Transverse colon (tissue), 4 donors: ENCODE measurements at regions not wholly inside any gene's neighbourhood (a gene's known extent, or its start where the extent isn't known, plus 50 kb on each side); places are given as distances from the start of the nearest gene placed in this dataset.

ENCODE experiments used
- DNase-seq: peaks from one replicate; pipeline ENCODE4 v3.0.0-alpha.2; 2019
- H3K27ac ChIP-seq, 4 donors: fragments of 200-600 bp; sonication (generic); 2 replicates each; pipeline ENCODE4 v1.5.1; 2016 to 2018; ENCODE audit warnings: inconsistent platforms in 4 of 4
- H3K27me3 ChIP-seq: fragments of 200-600 bp; sonication (generic); 2 replicates; pipeline ENCODE4 v1.5.1; 2017; ENCODE audit warnings: inconsistent platforms
- H3K36me3 ChIP-seq, 4 donors: fragments of 200-600 bp; sonication (generic); 2 replicates each; pipeline ENCODE4 v1.5.1; 2017 to 2019; ENCODE audit warnings: inconsistent platforms in 4 of 4
- H3K4me1 ChIP-seq, 4 donors: fragments of 200-600 bp; sonication (generic); 2 replicates each; pipeline ENCODE4 v1.5.1; 2017 to 2020; ENCODE audit warnings: inconsistent platforms in 4 of 4
- H3K4me3 ChIP-seq, 4 donors: fragments of 200-600 bp; sonication (generic); 1 replicate in 1 of 4; 2 replicates in 3 of 4; pipeline versions ENCODE4 v1.5.1 to v1.6.1; 2017 to 2019; ENCODE audit warnings: inconsistent platforms in 4 of 4
- H3K9me3 ChIP-seq, 2 donors: fragments of 200-600 bp; sonication (generic); 2 replicates each; pipeline ENCODE4 v1.5.1; 2017 to 2019; ENCODE audit warnings: inconsistent platforms in 2 of 2
- EP300 ChIP-seq: sonication (generic); formaldehyde crosslinking; IDR thresholded peaks from one replicate; pipeline ENCODE4 v1.6.1; 2017; ENCODE audit warnings: antibody characterized with exemption, low read depth
- POLR2A ChIP-seq: fragments of 450-650 bp; IDR thresholded peaks from one replicate; pipeline ENCODE4 v1.6.1; 2016; ENCODE audit warnings: antibody characterized with exemption, mild to moderate bottlenecking, moderate library complexity
- POLR2AphosphoS5 ChIP-seq, 3 donors: sonication (generic); formaldehyde crosslinking; IDR thresholded peaks; one replicate each; pipeline ENCODE4 v1.6.1; 2016; ENCODE audit warnings: antibody characterized with exemption in 3 of 3
- WGBS, 2 donors: methylation state at CpG; one replicate each; pipeline ENCODE4 v1.1.5; 2018; ENCODE audit warnings: low coverage in 1 of 2; 5-methylcytosine and 5-hydroxymethylcytosine counted together
- in situ Hi-C, 4 donors: fragments of 200-750 bp; cut with MboI; loops; one replicate each; pipeline versions ENCODE4 v1.15.0 to v1.15.1; 2017; ENCODE audit warnings: low sequenced_read_pairs in 3 of 4, low pct_ligation_motif_present in 1 of 4, low pct_unique_long_range_greater_than_20kb in 1 of 4
- intact Hi-C: fragments of 100-400 bp; cut with DNase I; formaldehyde crosslinking; loops from one replicate; pipeline ENCODE4 v1.15.1; 2023; ENCODE audit warnings: low total_unique reads
- TF ChIP-seq, protein P1 (sequence below), 5 experiments: fragments of 200-600 bp in 3 of 5; fragments of 450-650 bp in 2 of 5; sonication (generic) in 3 of 5; IDR thresholded peaks; 1 replicate in 2 of 5; 2 replicates in 3 of 5; pipeline ENCODE4 v1.5.1; 2016 to 2017; ENCODE audit warnings: antibody characterized with exemption in 5 of 5, inconsistent platforms in 3 of 5, mild to moderate bottlenecking in 2 of 5, moderate library complexity in 1 of 5

GRCh38 chr14:89578156-89578555, 161.1 kb upstream of the FOXN3 start:
- TF ChIP-seq, protein P1, sequence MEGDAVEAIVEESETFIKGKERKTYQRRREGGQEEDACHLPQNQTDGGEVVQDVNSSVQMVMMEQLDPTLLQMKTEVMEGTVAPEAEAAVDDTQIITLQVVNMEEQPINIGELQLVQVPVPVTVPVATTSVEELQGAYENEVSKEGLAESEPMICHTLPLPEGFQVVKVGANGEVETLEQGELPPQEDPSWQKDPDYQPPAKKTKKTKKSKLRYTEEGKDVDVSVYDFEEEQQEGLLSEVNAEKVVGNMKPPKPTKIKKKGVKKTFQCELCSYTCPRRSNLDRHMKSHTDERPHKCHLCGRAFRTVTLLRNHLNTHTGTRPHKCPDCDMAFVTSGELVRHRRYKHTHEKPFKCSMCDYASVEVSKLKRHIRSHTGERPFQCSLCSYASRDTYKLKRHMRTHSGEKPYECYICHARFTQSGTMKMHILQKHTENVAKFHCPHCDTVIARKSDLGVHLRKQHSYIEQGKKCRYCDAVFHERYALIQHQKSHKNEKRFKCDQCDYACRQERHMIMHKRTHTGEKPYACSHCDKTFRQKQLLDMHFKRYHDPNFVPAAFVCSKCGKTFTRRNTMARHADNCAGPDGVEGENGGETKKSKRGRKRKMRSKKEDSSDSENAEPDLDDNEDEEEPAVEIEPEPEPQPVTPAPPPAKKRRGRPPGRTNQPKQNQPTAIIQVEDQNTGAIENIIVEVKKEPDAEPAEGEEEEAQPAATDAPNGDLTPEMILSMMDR (IDR thresholded peaks at IDR 0.05), result no peak
- no peak for TF ChIP-seq POLR2A
- TF ChIP-seq POLR2AphosphoS5 (IDR thresholded peaks at IDR 0.05), result no peak
- TF ChIP-seq EP300, result no peak

DNA sequence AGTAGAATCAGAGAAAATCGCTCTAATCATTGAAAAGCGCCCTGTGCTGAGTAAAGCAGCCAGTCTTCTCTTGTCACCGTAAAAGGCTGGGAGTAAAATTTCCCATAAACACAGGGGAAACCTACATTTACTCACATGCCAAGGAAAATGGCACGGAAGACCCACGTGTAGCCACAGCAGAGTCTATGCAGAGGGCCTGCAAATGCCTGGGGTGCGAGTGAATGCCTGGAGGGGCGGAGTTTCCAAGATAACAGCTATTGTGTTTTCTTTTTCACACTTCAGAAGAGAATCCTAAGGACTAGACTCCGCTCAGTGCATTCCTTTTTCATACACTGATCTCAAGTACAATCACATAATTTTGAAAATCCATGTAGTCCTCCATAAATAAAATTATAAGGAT, 159.9 kb upstream of the FOXN3 start:
- intact Hi-C loops (no loop called here), in situ Hi-C loops (no loop called here)
- no peaks in the 10 kb centered on the region for H3K36me3 ChIP-seq
- TF ChIP-seq POLR2AphosphoS5 (IDR thresholded peaks at IDR 0.05) (no peak), EP300 (no peak), POLR2A (no peak)
- TF ChIP-seq, protein P1 (IDR thresholded peaks at IDR 0.05), result no peak
- no peak overlapping the region for H3K4me3 ChIP-seq
- no peak overlapping the region for H3K27ac ChIP-seq
- WGBS, 2 donors, result 87 to 97% methylated on average over 5 to 8 of the region's 8 CpGs
- peaks cover 0 to 36% (median 16%) of the 10 kb centered on the region in 4 donors for H3K4me1 ChIP-seq
- no peak for DNase-seq
- no peaks in the 10 kb centered on the region for H3K27me3 ChIP-seq
- H3K9me3 ChIP-seq, result no peaks in the 10 kb centered on the region

More at GRCh38 chr14:89578156-89578555, 161.1 kb upstream of the FOXN3 start:
- 59% methylated on average over 4 of the region's 4 CpGs; no CpG with 5 or more reads in 1 of the 2 donors for WGBS, 2 donors
- Histone ChIP-seq H3K9me3 (no peaks in the 10 kb centered on the region), H3K36me3 (no peaks in the 10 kb centered on the region), H3K4me1 (peaks cover 0 to 24% (median 7%) of the 10 kb centered on the region in 4 donors), H3K27me3 (no peaks in the 10 kb centered on the region), H3K4me3 (no peak overlapping the region), H3K27ac (peak overlapping the region in 1 of 4 donors; percentile 12)
- intact Hi-C loops (no loop called here), in situ Hi-C loops (no loop called here)
- DNase-seq, result no peak

DNA sequence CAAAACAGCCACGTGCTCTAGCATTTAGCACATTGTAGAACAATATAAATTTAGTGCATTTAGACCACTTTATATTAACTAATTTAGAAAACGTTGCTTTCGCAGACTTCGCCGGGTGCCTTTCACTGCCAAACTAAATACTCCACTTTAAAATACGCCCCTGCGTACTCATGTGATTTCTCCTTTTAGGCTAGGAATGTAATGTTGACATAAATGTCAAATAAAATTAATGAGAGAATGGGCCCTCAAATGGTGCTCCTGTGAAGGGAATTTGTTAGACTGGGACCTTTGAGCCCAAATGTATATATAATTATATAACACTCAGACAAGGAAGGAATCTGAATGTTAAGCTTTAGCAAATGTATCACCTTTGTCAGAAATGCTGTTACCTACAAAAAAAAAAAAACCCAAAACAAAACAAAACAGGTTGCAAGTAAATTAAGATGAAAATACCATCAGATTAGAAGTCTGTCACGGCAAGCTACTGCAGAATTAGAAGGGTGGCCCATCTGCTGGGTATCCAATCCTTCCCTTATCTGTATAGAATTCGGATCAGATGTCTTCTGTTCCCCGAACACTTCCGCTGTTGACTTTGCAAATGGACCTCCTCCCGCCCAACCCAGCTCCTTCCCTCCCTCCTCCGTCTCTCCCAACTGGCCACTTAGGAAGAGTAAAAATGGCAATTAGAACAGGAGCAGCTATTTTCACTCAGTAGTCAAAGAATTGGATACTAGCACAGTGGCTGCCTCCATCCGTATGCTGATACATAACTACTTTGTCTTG, 159.3 kb upstream of the FOXN3 start:
- no peak overlapping the region for H3K27ac ChIP-seq
- intact Hi-C loops, result no loop called here
- no peaks in the 10 kb centered on the region for H3K36me3 ChIP-seq
- H3K27me3 ChIP-seq, result no peaks in the 10 kb centered on the region
- H3K9me3 ChIP-seq, result no peaks in the 10 kb centered on the region
- H3K4me1 ChIP-seq, result peaks cover 0 to 40% (median 19%) of the 10 kb centered on the region in 4 donors
- no peak overlapping the region for H3K4me3 ChIP-seq
- 87% methylated on average over 13 to 14 of the region's 14 CpGs for WGBS, 2 donors
- in situ Hi-C loops, result no loop called here
- DNase-seq, result no peak
- no peak for TF ChIP-seq POLR2AphosphoS5 (IDR thresholded peaks at IDR 0.05)

DNA sequence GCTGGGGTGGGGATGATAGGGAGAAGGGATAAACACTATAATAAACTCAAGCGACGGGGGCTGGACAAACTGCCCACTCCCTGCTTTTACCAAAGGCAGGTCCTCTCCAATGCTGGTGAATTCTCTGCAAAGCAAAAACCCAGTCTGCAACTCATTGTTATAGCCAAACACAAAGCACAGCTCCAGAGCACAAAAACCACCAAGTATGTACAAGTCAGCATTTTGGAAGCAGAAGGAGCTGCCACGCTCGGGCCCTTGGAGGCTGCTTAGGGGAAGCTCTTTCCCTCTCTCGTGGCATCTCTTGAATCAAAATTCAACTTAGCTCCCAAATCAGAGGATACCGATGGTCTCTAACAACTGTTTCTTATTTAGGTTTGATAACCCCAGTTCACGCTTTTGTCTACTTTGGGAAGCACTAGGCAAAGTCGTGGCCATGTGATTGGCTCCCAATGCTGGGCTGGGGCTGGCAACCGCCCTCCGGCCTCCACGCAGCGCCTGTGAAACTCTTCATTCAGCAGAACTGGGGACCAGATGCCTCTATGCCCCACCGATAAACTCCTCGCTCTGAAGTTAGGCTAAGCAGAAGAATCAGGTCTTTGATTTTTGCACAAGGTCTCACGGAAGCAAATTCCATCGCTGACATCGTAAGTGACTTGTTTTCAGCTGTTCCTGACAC, 158.5 kb upstream of the FOXN3 start:
- in situ Hi-C loops (no loop called here), intact Hi-C loops (no loop called here)
- Histone ChIP-seq H3K36me3 (no peaks in the 10 kb centered on the region), H3K27ac (no peak overlapping the region), H3K9me3 (no peaks in the 10 kb centered on the region), H3K4me1 (peaks cover 0 to 40% (median 20%) of the 10 kb centered on the region in 4 donors), H3K4me3 (no peak overlapping the region), H3K27me3 (no peaks in the 10 kb centered on the region)
- TF ChIP-seq EP300, result no peak
- TF ChIP-seq, protein P1 (IDR thresholded peaks at IDR 0.05), result no peak
- TF ChIP-seq POLR2A, result no peak
- no peak for TF ChIP-seq POLR2AphosphoS5 (IDR thresholded peaks at IDR 0.05)
- no peak for DNase-seq
- 83 to 84% methylated on average over 7 to 17 of the region's 17 CpGs for WGBS, 2 donors
